RPMI8226 (cell line): ENCODE measurements at regions not wholly inside any gene's neighbourhood (a gene's known extent, or its start where the extent isn't known, plus 50 kb on each side); places are given as distances from the start of the nearest gene placed in this dataset.

Experiments used
- DNase-seq: peaks from one replicate; pipeline ENCODE4 v3.0.0-alpha.2; 2015

GRCh38 chr5:123907349-123907748 is 395.4 kb downstream of the CSNK1G3 start:
- no peak for DNase-seq

- no peak for DNase-seq
Observed at GRCh38 chr5:123906698-123907295, 394.8 kb downstream of the CSNK1G3 start.

- no peak for DNase-seq
Observed at GRCh38 chr5:123885081-123885480, 373.1 kb downstream of the CSNK1G3 start.

GRCh38 chr5:123882965-123883345 is 371.0 kb downstream of the CSNK1G3 start:
- no peak for DNase-seq

- no peak for DNase-seq
Observed at GRCh38 chr5:123882319-123882964, 370.5 kb downstream of the CSNK1G3 start.

GRCh38 chr5:123881759-123882244 is 369.8 kb downstream of the CSNK1G3 start:
- DNase-seq = no peak

- no peak for DNase-seq
Observed at GRCh38 chr5:123880875-123881274, 368.9 kb downstream of the CSNK1G3 start.

GRCh38 chr5:123879071-123879470 is 367.1 kb downstream of the CSNK1G3 start:
- DNase-seq = no peak

- DNase-seq = no peak
Observed at GRCh38 chr5:123876276-123876790, 364.4 kb downstream of the CSNK1G3 start.

GRCh38 chr5:123875561-123876275 is 363.7 kb downstream of the CSNK1G3 start:
- peak; percentile 16 for DNase-seq

GRCh38 chr5:123874600-123875201 is 362.7 kb downstream of the CSNK1G3 start:
- DNase-seq = no peak

- no peak for DNase-seq
Observed at GRCh38 chr5:123873846-123874245, 361.9 kb downstream of the CSNK1G3 start.

GRCh38 chr5:123871373-123871772 is 359.4 kb downstream of the CSNK1G3 start:
- no peak for DNase-seq

GRCh38 chr5:123868881-123869280 is 356.9 kb downstream of the CSNK1G3 start:
- DNase-seq = no peak

- no peak for DNase-seq
Observed at GRCh38 chr5:123868267-123868666, 356.3 kb downstream of the CSNK1G3 start.

- no peak for DNase-seq
Observed at GRCh38 chr5:123865641-123866040, 353.7 kb downstream of the CSNK1G3 start.

- DNase-seq = no peak
Observed at GRCh38 chr5:123864578-123864977, 352.6 kb downstream of the CSNK1G3 start.

- no peak for DNase-seq
Observed at GRCh38 chr5:123858938-123859337, 347.0 kb downstream of the CSNK1G3 start.

- DNase-seq = no peak
Observed at GRCh38 chr5:123856766-123857165, 344.8 kb downstream of the CSNK1G3 start.

GRCh38 chr5:123855609-123856008 is 343.6 kb downstream of the CSNK1G3 start:
- no peak for DNase-seq

GRCh38 chr5:123845356-123846100 is 333.6 kb downstream of the CSNK1G3 start:
- no peak for DNase-seq

GRCh38 chr5:123844873-123845272 is 332.9 kb downstream of the CSNK1G3 start:
- DNase-seq = no peak

GRCh38 chr5:123835421-123835820 is 323.4 kb downstream of the CSNK1G3 start:
- no peak for DNase-seq
